Putamen (tissue), 1 donor: ENCODE measurements at regions not wholly inside any gene's neighbourhood (a gene's known extent, or its start where the extent isn't known, plus 50 kb on each side); places are given as distances from the start of the nearest gene placed in this dataset.

Experiments used
- DNase-seq: peaks from one replicate; pipeline ENCODE4 v3.0.0-alpha.2; 2016; ENCODE audit warnings: low spot score

- peak; percentile 9 for DNase-seq
Measured at GRCh38 chr3:74693251-74693650, 78.8 kb upstream of the CNTN3 start.

GRCh38 chr3:74691946-74692345 is 77.5 kb upstream of the CNTN3 start:
- DNase-seq: peak; percentile 12

- no peak for DNase-seq
Measured at GRCh38 chr3:74673326-74673725, 58.9 kb upstream of the CNTN3 start.

GRCh38 chr3:74664606-74665005 is 50.1 kb upstream of the CNTN3 start:
- DNase-seq: no peak
